ENCODE measurements at regions not wholly inside any gene's neighbourhood (a gene's known extent, or its start where the extent isn't known, plus 50 kb on each side); places are given as distances from the start of the nearest gene placed in this dataset.

GRCh38 chr2:16999347-17000183 is 333.9 kb upstream of the CYRIA start:
- H4K20me1 ChIP-seq (ENCODE audit: low read depth, low read length), result no peaks in the 10 kb centered on the region
- H3K79me2 ChIP-seq (ENCODE audit: insufficient read depth, low read length), result no peaks in the 10 kb centered on the region
- H3K9ac ChIP-seq (ENCODE audit: low read length), result no peak overlapping the region
- H3K36me3 ChIP-seq (ENCODE audit: low read length), result no peaks in the 10 kb centered on the region
- H3K9me2 ChIP-seq (replicated peaks; ENCODE audit: insufficient read depth, low read length), result no peaks in the 10 kb centered on the region
- H3K27me3 ChIP-seq (ENCODE audit: low read length), result no peaks in the 10 kb centered on the region
- H3K27ac ChIP-seq (ENCODE audit: low read depth, low read length), result no peak overlapping the region
- H3K4me3 ChIP-seq (ENCODE audit: insufficient read depth, low read length, poor library complexity, severe bottlenecking), result no peak overlapping the region
- H2AFZ ChIP-seq (ENCODE audit: low read depth, low read length, severe bottlenecking), result no peak overlapping the region
- H3K4me2 ChIP-seq (ENCODE audit: low read depth, low read length, poor library complexity, severe bottlenecking), result no peak overlapping the region
- H3K9me3 ChIP-seq (ENCODE audit: insufficient read depth, low read length), result no peaks in the 10 kb centered on the region
- no peaks in the 10 kb centered on the region for H3F3A ChIP-seq (ENCODE audit: insufficient read depth)
- TF ChIP-seq CTCF (IDR thresholded peaks at IDR 0.05; ENCODE audit: insufficient read depth, low read length, poor library complexity, severe bottlenecking) (no peak), EZH2phosphoT487 (conservative IDR thresholded peaks at IDR 0.05; ENCODE audit: low read length) (no peak)

GRCh38 chr2:16978301-16978700 is 312.7 kb upstream of the CYRIA start:
- Histone ChIP-seq H3K27ac (ENCODE audit: low read depth, low read length) (no peak overlapping the region), H3K79me2 (ENCODE audit: insufficient read depth, low read length) (no peaks in the 10 kb centered on the region), H3K36me3 (ENCODE audit: low read length) (no peaks in the 10 kb centered on the region), H2AFZ (ENCODE audit: low read depth, low read length, severe bottlenecking) (no peak overlapping the region), H3K9me2 (replicated peaks; ENCODE audit: insufficient read depth, low read length) (no peaks in the 10 kb centered on the region), H3K4me3 (ENCODE audit: insufficient read depth, low read length, poor library complexity, severe bottlenecking) (no peak overlapping the region), H3K4me2 (ENCODE audit: low read depth, low read length, poor library complexity, severe bottlenecking) (no peak overlapping the region), H3K9me3 (ENCODE audit: insufficient read depth, low read length) (no peaks in the 10 kb centered on the region), H3F3A (ENCODE audit: insufficient read depth) (no peaks in the 10 kb centered on the region), H3K27me3 (ENCODE audit: low read length) (no peaks in the 10 kb centered on the region), H3K9ac (ENCODE audit: low read length) (no peak overlapping the region), H4K20me1 (ENCODE audit: low read depth, low read length) (no peaks in the 10 kb centered on the region)
- TF ChIP-seq EZH2phosphoT487 (conservative IDR thresholded peaks at IDR 0.05; ENCODE audit: low read length), result no peak
- TF ChIP-seq CTCF (IDR thresholded peaks at IDR 0.05; ENCODE audit: insufficient read depth, low read length, poor library complexity, severe bottlenecking), result no peak

- H3F3A ChIP-seq (ENCODE audit: insufficient read depth), result no peaks in the 10 kb centered on the region
- no peak overlapping the region for H3K4me2 ChIP-seq (ENCODE audit: low read depth, low read length, poor library complexity, severe bottlenecking)
- TF ChIP-seq EZH2phosphoT487 (conservative IDR thresholded peaks at IDR 0.05; ENCODE audit: low read length) (no peak), CTCF (IDR thresholded peaks at IDR 0.05; ENCODE audit: insufficient read depth, low read length, poor library complexity, severe bottlenecking) (no peak)
- no peaks in the 10 kb centered on the region for H3K79me2 ChIP-seq (ENCODE audit: insufficient read depth, low read length)
- H2AFZ ChIP-seq (ENCODE audit: low read depth, low read length, severe bottlenecking), result no peak overlapping the region
- no peaks in the 10 kb centered on the region for H3K27me3 ChIP-seq (ENCODE audit: low read length)
- H3K9ac ChIP-seq (ENCODE audit: low read length), result no peak overlapping the region
- no peaks in the 10 kb centered on the region for H4K20me1 ChIP-seq (ENCODE audit: low read depth, low read length)
- no peaks in the 10 kb centered on the region for H3K9me2 ChIP-seq (replicated peaks; ENCODE audit: insufficient read depth, low read length)
- no peaks in the 10 kb centered on the region for H3K9me3 ChIP-seq (ENCODE audit: insufficient read depth, low read length)
- H3K4me3 ChIP-seq (ENCODE audit: insufficient read depth, low read length, poor library complexity, severe bottlenecking), result no peak overlapping the region
- no peaks in the 10 kb centered on the region for H3K36me3 ChIP-seq (ENCODE audit: low read length)
- no peak overlapping the region for H3K27ac ChIP-seq (ENCODE audit: low read depth, low read length)
These were observed 309.1 kb upstream of the CYRIA start for GRCh38 chr2:16974688-16975087.

Measured in SU-DHL-6 (cell line).